GM19452 (cell line): ENCODE measurements at regions not wholly inside any gene's neighbourhood (a gene's known extent, or its start where the extent isn't known, plus 50 kb on each side); places are given as distances from the start of the nearest gene placed in this dataset.

Experiments used
- ATAC-seq: cut with Tn5 transposase; IDR thresholded peaks from one replicate; pipeline ENCODE4 v1.9.1; 2021; ENCODE audit not compliant: unreplicated experiment

- ATAC-seq, result no peak
These were observed 533.2 kb upstream of the POM121L12 start for GRCh38 chr7:52502281-52502680.

DNA sequence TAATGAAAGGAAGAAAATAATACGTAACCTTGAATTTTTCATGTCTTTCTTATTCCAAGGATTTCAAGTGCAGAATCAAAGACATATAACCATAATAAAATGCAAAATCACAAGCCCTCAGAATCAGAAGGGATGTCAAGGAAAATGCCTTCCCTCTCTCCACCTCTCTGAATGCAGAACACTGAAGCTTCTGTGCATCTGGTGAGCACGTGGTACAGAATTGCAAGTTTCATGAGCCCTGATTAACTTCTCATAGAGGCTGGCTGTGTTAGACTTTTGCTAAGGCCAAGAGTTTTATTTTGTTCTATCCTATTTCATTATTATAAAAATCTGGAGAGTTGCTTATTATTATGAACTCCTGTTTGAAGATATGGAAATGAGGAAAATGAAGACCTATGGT is 533.7 kb upstream of the POM121L12 start:
- ATAC-seq, result no peak

DNA sequence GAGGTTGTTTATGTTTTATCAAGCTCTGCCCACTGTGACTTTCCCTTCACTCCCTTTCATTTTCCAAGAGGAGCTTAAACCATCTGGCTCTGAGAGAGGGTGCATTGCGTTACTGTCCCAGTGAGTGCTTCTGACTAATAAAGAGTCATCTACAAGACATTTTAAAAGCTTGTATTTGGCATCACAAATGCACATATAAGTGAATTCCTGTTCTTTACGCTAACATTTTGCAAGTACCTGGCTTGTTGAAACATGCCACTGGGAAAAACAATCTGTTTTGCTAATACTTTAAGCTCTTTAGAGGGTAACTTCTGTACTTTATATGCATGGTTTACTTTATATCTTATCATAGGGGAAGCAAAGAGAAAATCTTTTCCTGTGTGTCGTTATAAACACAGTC is 534.6 kb upstream of the POM121L12 start:
- ATAC-seq, result no peak

DNA sequence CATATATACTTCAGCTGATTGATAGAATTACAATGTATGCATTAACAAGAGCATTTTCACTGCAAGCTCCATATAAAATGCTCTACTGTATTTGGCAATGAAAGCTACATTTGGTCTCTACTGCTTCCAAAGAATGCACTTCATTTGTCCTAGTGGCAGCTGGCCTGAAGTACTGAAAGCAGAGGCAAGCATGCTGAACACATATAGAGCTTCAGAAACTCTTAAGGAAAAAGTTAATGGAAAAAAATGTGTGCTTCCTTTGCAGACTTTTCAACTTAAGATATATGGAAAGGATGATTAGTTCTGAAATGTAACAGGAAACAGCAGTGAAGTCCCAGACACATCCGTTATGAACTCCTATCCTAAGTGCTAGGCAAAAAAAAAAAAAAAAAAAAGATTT is 537.1 kb upstream of the POM121L12 start:
- no peak for ATAC-seq

GRCh38 chr7:52486267-52486666 is 549.2 kb upstream of the POM121L12 start:
- ATAC-seq, result no peak

DNA sequence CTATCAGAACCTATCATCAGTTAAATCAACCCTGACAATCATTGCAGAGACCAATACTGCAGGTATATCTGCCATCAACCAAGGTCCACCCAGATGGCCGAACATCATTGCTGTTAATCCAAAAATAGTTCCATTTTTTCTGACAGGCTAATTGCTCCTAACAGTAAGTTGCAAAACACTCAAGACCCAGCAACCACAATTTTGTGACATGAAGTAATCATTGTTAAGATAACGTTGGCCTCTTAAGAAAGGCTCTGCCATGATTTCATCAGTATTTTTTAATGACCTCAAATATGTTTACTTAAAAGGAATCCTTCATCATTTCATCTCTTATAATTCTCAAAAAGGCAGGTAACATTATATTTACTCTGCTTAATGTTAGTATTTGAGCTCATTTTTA is 553.4 kb upstream of the POM121L12 start:
- ATAC-seq, result no peak

DNA sequence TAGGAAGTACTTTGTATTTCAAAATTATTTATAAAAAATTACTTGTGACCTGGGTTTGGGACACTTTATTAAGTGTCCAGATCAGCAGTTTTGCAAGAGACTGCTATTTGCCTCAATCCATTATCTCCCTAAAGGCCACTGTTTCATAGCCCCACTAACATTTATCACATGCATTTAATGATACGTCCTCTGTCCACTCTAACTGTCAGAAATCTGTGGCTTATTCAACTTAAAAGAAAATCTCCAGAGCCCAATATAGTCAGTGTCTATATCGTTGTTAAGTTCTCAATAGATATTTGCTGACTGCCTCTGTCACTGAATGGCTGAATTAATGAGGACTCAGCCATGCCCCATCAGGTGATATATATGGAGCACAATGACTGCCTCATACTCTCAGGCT is 553.9 kb upstream of the POM121L12 start:
- ATAC-seq, result no peak

DNA sequence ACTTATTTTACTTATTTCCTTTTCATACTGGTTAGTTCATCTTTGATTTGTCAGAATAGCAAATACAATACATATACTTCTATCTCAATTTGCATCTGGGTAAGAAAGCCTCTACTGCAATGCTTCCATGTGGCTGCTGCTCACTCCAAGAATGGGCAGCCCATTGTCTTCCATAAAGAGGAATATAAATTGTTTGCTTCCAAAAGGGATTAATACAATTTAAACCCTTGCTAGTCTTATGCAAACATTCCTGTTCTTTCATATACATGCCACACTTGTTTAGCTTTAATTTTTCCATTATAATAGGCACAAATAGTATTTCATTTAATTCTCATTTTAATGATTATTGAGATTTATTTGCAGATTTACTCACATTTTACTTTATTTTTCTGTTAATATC is 555.4 kb upstream of the POM121L12 start:
- ATAC-seq, result no peak

DNA sequence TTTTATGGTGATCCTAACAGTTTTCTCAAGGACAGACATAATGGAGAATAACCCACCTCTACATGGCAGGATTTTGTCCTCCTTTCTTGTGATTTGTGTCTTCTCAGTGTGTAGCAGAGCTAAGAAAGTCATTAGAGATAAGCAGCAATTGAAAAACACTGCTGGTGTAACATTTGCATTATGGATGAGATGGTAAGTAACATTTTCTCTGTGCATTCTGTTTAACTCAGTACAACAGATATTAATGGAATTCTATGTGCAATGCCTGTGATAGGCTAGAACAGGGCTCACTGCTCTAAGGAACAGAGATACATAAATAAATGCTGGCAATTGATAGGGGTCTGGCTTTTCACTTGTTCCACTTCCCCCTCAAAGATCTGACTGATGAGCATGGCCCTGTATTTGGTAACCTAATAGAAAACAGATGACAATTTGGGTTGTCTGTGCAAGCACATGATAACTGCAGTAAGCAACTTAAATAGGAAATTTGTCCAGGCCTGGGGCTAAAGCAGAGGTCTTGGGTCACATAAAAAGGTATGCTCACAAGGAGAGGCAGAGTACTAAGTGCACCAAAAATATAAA is 560.3 kb upstream of the POM121L12 start:
- ATAC-seq, result no peak

- ATAC-seq, result no peak
These were observed 561.7 kb upstream of the POM121L12 start for GRCh38 chr7:52473756-52474155.

GRCh38 chr7:52472006-52472620 is 563.3 kb upstream of the POM121L12 start:
- ATAC-seq, result no peak

GRCh38 chr7:52465216-52465615 is 570.2 kb upstream of the POM121L12 start:
- no peak for ATAC-seq

DNA sequence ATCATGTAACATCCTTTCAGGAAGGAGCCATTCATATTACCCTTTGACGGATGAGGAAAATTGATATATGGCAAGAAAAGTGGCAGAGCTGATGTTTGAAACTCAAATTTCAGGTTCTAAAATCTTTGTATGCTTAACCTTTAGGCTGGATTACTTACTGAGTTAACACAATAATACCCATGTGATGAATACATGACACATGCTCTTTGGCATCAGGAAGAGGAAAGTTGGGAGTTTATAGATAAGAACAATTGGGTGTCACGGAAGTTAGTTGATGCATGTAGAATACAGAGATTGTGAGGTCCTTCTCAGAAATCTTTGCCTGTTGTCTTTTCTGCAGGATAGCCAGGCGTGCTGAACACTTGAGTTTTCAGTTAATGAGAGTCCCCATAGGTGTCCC is 572.1 kb upstream of the POM121L12 start:
- ATAC-seq, result no peak

DNA sequence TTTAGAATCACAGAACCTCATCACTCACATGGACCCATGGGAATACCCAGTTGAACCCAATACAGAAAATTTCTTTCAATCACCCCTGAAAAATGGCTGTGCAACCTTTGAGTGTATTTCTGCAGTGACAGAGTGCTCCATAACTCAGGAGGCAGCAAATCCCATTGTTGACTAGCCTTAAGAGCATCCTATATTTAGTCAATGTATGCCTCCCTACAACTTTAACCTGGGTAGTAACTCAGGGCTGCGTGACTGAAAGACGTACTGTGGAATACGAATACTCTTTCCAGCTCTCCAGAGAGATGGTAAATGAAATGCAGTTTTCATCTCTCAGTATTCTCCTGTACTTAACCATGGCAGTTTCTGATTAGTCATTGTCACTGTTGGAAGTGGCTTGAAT is 573.0 kb upstream of the POM121L12 start:
- no peak for ATAC-seq

GRCh38 chr7:52455571-52455970 is 579.9 kb upstream of the POM121L12 start:
- ATAC-seq, result no peak

- no peak for ATAC-seq
These were observed 584.6 kb upstream of the POM121L12 start for GRCh38 chr7:52450816-52451215.

GRCh38 chr7:52447581-52448180 is 587.8 kb upstream of the POM121L12 start:
- no peak for ATAC-seq

DNA sequence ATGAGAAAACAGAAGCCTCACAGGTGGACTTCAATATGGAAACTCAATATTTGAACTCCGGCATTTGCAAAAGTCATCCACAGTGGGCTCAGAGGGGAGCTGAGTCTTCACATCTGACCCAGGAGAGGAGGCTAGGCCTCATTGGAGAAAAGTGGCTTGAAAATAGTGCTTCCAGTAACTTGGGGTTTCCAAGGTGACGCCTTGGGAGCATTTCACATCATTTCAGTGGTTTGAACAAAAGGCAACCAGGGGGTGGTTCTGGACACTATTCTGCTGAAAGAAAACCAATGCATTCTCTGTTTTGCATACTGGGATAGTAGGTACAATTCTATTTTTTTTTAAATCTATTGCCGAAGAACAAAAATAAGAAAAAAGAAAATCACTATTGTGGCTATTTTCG is 599.2 kb upstream of the POM121L12 start:
- ATAC-seq, result no peak

DNA sequence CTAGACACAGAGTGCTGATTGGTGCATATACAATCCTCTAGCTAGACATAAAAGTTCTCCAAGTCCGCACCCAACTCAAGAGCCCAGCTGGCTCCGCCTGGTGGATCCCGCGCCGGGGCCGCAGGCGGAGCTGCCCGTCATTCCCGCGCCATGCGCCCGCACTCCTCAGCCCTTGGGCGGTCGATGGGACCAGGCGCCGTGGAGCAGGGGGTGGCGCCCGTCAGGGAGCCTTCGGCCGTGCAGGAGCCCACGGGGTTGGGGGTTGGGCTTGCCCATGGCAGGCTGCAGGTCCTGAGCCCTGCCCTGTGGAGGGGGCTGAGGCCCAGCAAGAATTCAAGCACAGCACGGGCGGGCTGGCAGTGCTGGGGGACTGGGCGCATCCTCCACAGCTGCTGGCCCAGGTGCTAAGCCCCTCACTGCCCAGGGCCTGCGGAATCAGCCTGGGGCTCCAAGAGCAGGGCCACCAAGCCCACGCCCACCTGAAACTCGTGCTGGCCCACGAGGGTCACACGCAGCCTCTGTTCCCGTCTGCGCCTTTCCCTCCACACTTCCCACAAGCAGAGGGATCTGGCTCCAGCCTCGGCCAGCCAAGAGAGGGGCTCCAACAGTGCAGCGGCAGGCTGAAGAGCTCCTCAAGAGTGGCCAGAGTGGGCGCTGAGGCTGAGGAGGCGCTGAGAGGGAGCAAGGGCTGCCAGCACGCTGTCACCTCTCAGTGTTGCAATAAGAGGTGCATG is 604.2 kb upstream of the POM121L12 start:
- ATAC-seq, result no peak

DNA sequence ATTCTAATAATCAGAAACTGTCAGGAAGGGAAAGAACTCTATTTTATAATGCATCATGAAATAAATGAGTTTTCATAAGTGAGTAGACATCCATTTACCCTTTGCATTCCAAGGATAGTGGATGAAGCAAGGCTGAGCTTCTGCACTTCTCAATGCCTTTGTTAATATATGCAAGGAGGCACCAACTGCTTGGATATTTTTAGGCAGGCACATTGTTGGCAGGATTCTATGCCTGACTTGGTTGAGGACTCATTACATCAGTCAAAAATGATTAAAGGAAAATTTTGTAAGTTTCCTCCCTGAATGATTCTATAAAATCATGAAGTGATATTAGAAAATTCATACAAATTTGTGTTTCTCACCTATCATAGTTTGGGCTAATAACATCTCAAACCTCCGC is 612.2 kb upstream of the POM121L12 start:
- ATAC-seq, result no peak

- no peak for ATAC-seq
These were observed 622.4 kb upstream of the POM121L12 start for GRCh38 chr7:52413051-52413450.

DNA sequence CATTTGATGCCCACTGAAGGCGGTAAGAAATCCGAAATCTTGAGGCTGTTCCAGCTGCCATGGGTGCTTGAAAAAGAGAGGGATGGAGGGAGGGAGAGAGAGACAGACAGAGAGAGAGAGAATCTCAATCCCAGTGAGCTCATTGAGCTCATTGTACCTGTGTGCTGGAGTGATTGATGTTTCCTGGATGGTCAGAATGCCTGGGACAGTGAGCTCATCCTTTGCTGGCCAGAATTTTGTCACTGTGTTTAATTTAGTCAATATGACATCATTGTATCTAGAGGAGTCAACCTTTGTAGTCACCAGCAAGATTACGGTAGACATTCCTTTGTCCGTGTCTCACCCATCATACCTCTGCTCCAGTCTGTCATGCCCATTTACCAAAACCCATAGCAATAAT is 625.4 kb upstream of the POM121L12 start:
- ATAC-seq, result no peak
